Heart right ventricle (tissue), 16 donors: ENCODE measurements at regions not wholly inside any gene's neighbourhood (a gene's known extent, or its start where the extent isn't known, plus 50 kb on each side); places are given as distances from the start of the nearest gene placed in this dataset.

Experiments used
- ATAC-seq, 8 donors: fragments of 200-7000 bp; cut with Tn5 transposase; one replicate each; pipeline ENCODE4 v1.9.1; 2020; ENCODE audit warnings: mild to moderate bottlenecking in 8 of 8, moderate library complexity in 8 of 8, moderate number of reproducible peaks in 1 of 8
- DNase-seq, 2 donors: peaks; one replicate each; pipeline ENCODE4 v3.0.0-alpha.2; 2020
- H3K27ac ChIP-seq, 10 donors: fragments of 200-600 bp; sonication (generic) in 2 of 10; one replicate each; pipeline versions ENCODE4 v1.5.0 to v1.8.0; 2020 to 2022; ENCODE audit warnings: mild to moderate bottlenecking in 3 of 10
- H3K27me3 ChIP-seq, 7 donors: fragments of 200-600 bp; one replicate each; pipeline ENCODE4 v1.8.0; 2021 to 2022; ENCODE audit warnings: mild to moderate bottlenecking in 2 of 7
- H3K36me3 ChIP-seq, 9 donors: fragments of 200-600 bp; sonication (generic) in 1 of 9; one replicate each; pipeline versions ENCODE4 v1.5.0 to v1.8.0; 2020 to 2022; ENCODE audit warnings: mild to moderate bottlenecking in 2 of 9
- H3K4me1 ChIP-seq, 9 donors: fragments of 200-600 bp; sonication (generic) in 1 of 9; one replicate each; pipeline versions ENCODE4 v1.5.0 to v1.8.0; 2020 to 2022; ENCODE audit warnings: mild to moderate bottlenecking in 4 of 9
- H3K4me3 ChIP-seq, 10 donors: fragments of 200-600 bp; sonication (generic) in 2 of 10; one replicate each; pipeline versions ENCODE4 v1.5.0 to v1.8.0; 2020 to 2022; ENCODE audit warnings: mild to moderate bottlenecking in 7 of 10, moderate library complexity in 2 of 10
- H3K9me3 ChIP-seq, 11 donors: fragments of 200-600 bp in 10 of 11; sonication (generic) in 2 of 11; one replicate each; pipeline versions ENCODE4 v1.5.0 to v1.8.0; 2013 to 2022; ENCODE audit warnings: mild to moderate bottlenecking in 2 of 11, control low read depth in 1 of 11, moderate library complexity in 1 of 11
- CTCF ChIP-seq, 9 donors: fragments of 200-600 bp; sonication (generic) in 2 of 9; IDR thresholded peaks; one replicate each; pipeline versions ENCODE4 v1.5.0 to v1.8.0; 2021 to 2022; ENCODE audit warnings: antibody characterized with exemption in 9 of 9, mild to moderate bottlenecking in 5 of 9, moderate library complexity in 1 of 9
- WGBS, 2 donors: extraction: QIAGEN DNeasy Blood & Tissue Kit; methylation state at CpG; one replicate each; pipeline ENCODE4 v1.1.7; 2013; ENCODE audit warnings: inconsistent platforms in 1 of 2; 5-methylcytosine and 5-hydroxymethylcytosine counted together
- intact Hi-C, 10 donors: fragments of 100-400 bp; cut with DNase I; formaldehyde crosslinking; loops; one replicate each; pipeline versions ENCODE4 v1.11.1 to v1.14.2; 2022
- donor health status: Arrhythmogenic right ventricular cardiomyopathy.
- donor health status: ischemic (EF 13 %, LVEDD 7.1; RV severe dilation, severe dysfunction).
- donor health status: healthy with polysubstance abuse.
- donor health status: DM: no; HTN: yes; CAD: no.
- donor health status: DM: no; HTN: no; CAD: no.
- donor health status: ischemic (EF 25% LVEDD 6.9; RV normal size, moderate dysfunction).
- donor health status: ischemic (EF 25% LVEDD 5.7; RV mildly dilated, moderate dysfunction).
- donor health status: healthy.
- donor health status: DM: yes; HTN: yes; CAD: no.
- donor health status: Ischemic cardiomyopathy.
- donor health status: ischemic (EF 35%, LVEDD 5.7; RV mildly dilated, moderate dysfunction).
- donor health status: nonischemic (EF 11% LVEDD 7.7; RV severe dilation, severe dysfunction).
- donor health status: DM: yes; HTN: yes; CAD: no.
- donor health status: PGD.
- donor health status: ischemic (EF 29% LVEDD 5.4; RV normal size, mild dysfunction).
- donor health status: nonischemic (EF 23%, LVEDD 6.1; RV moderate dilation, normal function).

- Histone ChIP-seq H3K36me3 (no peaks in the 10 kb centered on the region), H3K27me3 (no peaks in the 10 kb centered on the region), H3K9me3 (no peaks in the 10 kb centered on the region), H3K4me1 (no peaks in the 10 kb centered on the region), H3K27ac (no peak overlapping the region), H3K4me3 (no peak overlapping the region)
- 60 to 66% methylated on average over 7 of the region's 7 CpGs for WGBS, 2 donors
- DNase-seq (no peak), ATAC-seq (no peak)
- no peak for TF ChIP-seq CTCF (IDR thresholded peaks at IDR 0.05)
- intact Hi-C loops = no loop called here
These were observed 534.0 kb downstream of the CBLN4 start for GRCh38 chr20:55471052-55472006.

GRCh38 chr20:55469074-55469473 is 536.2 kb downstream of the CBLN4 start:
- Histone ChIP-seq H3K9me3 (no peaks in the 10 kb centered on the region), H3K27ac (no peak overlapping the region), H3K27me3 (no peaks in the 10 kb centered on the region), H3K4me3 (no peak overlapping the region), H3K4me1 (no peaks in the 10 kb centered on the region), H3K36me3 (no peaks in the 10 kb centered on the region)
- no peak for DNase-seq
- intact Hi-C loops = no loop called here
- no peak for ATAC-seq
- 72 to 77% methylated on average over 2 of the region's 2 CpGs for WGBS, 2 donors
- TF ChIP-seq CTCF (IDR thresholded peaks at IDR 0.05) = no peak

- 97 to 98% methylated on average over 8 of the region's 8 CpGs for WGBS, 2 donors
- Histone ChIP-seq H3K4me3 (no peak overlapping the region), H3K36me3 (no peaks in the 10 kb centered on the region), H3K4me1 (no peaks in the 10 kb centered on the region), H3K27me3 (no peaks in the 10 kb centered on the region), H3K27ac (no peak overlapping the region), H3K9me3 (no peaks in the 10 kb centered on the region)
- intact Hi-C loops = no loop called here
- TF ChIP-seq CTCF (IDR thresholded peaks at IDR 0.05) = no peak
- no peak for DNase-seq
- ATAC-seq = no peak
These were observed 543.8 kb downstream of the CBLN4 start for GRCh38 chr20:55461519-55461918.

GRCh38 chr20:55456316-55456940 is 548.9 kb downstream of the CBLN4 start:
- no peak for ATAC-seq
- Histone ChIP-seq H3K4me1 (no peaks in the 10 kb centered on the region), H3K9me3 (no peaks in the 10 kb centered on the region), H3K27me3 (no peaks in the 10 kb centered on the region), H3K27ac (no peak overlapping the region), H3K36me3 (no peaks in the 10 kb centered on the region), H3K4me3 (no peak overlapping the region)
- TF ChIP-seq CTCF (IDR thresholded peaks at IDR 0.05) = no peak
- intact Hi-C loops = no loop called here
- 77 to 96% methylated on average over 1 of the region's 1 CpG for WGBS, 2 donors
- no peak for DNase-seq
